ENCODE measurements at regions not wholly inside any gene's neighbourhood (a gene's known extent, or its start where the extent isn't known, plus 50 kb on each side); places are given as distances from the start of the nearest gene placed in this dataset.

GRCh38 chr13:66040506-66040905, 1189.6 kb downstream of the PCDH9 start:
- TF ChIP-seq CTCF (conservative IDR thresholded peaks at IDR 0.05; ENCODE audit: low read length) (no peak), EZH2phosphoT487 (IDR thresholded peaks at IDR 0.05; ENCODE audit: borderline replicate concordance) (no peak)

All from Loucy (cell line).